ENCODE measurements at regions not wholly inside any gene's neighbourhood (a gene's known extent, or its start where the extent isn't known, plus 50 kb on each side); places are given as distances from the start of the nearest gene placed in this dataset.

- H3K79me1 ChIP-seq (ENCODE audit: insufficient read depth, low read depth, low read length, poor library complexity, severe bottlenecking): no peaks in the 10 kb centered on the region
- WGBS (ENCODE audit: extremely low coverage, insufficient read length, low lambda C conversion rate): no CpG with 5 or more reads among the region's 7 CpGs
- no peaks in the 10 kb centered on the region for H3K36me3 Mint-ChIP-seq (ENCODE audit: insufficient read depth in 1 of 3, low read depth in 3 of 3)
- no peaks in the 10 kb centered on the region for H3K9me3 Mint-ChIP-seq
- H3K18ac ChIP-seq (ENCODE audit: insufficient read length, low read depth, low read length): no peak overlapping the region
- peaks cover 10% of the 10 kb centered on the region for H3K27me3 Mint-ChIP-seq (ENCODE audit: low read depth)
- H3T11ph ChIP-seq (ENCODE audit: low read length): no peak overlapping the region
- no peak overlapping the region for H2AFZ ChIP-seq (ENCODE audit: low read length)
- H3K56ac ChIP-seq (ENCODE audit: insufficient read length, low read depth, low read length): no peak overlapping the region
- H3K4me1 Mint-ChIP-seq: peaks cover 5 to 12% of the 10 kb centered on the region in 2 experiments
- no peak for TF ChIP-seq CTCF (conservative IDR thresholded peaks at IDR 0.05)
- no peaks in the 10 kb centered on the region for H3K27me3 ChIP-seq (ENCODE audit: insufficient read depth, low read length)
- H3K23me2 ChIP-seq (ENCODE audit: insufficient read length, low read depth, low read length, poor library complexity, severe bottlenecking): no peaks in the 10 kb centered on the region
- H2AK5ac ChIP-seq (ENCODE audit: insufficient read length, low read length): no peak overlapping the region
- no peak for DNase-seq
- no peaks in the 10 kb centered on the region for H3K79me2 ChIP-seq (ENCODE audit: insufficient read depth, low read length)
- H3K27ac Mint-ChIP-seq: no peak overlapping the region
- H3K23ac ChIP-seq (ENCODE audit: insufficient read length, low read depth, low read length): no peak overlapping the region
- no peak overlapping the region for H2BK120ac ChIP-seq (ENCODE audit: low read depth, low read length, poor library complexity, severe bottlenecking)
- H4K20me1 ChIP-seq (ENCODE audit: control insufficient read depth, insufficient read depth, insufficient read length): peaks cover 2% of the 10 kb centered on the region
- no peak overlapping the region for H2BK5ac ChIP-seq (ENCODE audit: insufficient read length, low read length)
- no peaks in the 10 kb centered on the region for H3K4me1 ChIP-seq (ENCODE audit: insufficient read depth, low read length)
- H3K9ac ChIP-seq (ENCODE audit: extremely low read depth, insufficient read length, low read length): no peak overlapping the region
- no peak overlapping the region for H2BK12ac ChIP-seq (ENCODE audit: insufficient read length, low read depth, low read length)
- H3K4me2 ChIP-seq (ENCODE audit: insufficient read depth, insufficient read length, low read length): no peak overlapping the region
- no peak overlapping the region for H3K27ac ChIP-seq (ENCODE audit: insufficient read length, low read depth, low read length)
- H3K4me3 Mint-ChIP-seq: no peak overlapping the region
- H4K5ac ChIP-seq (ENCODE audit: insufficient read length, low read depth, low read length): no peak overlapping the region
- no peak overlapping the region for H3K4ac ChIP-seq (ENCODE audit: low read depth, low read length)
- no peak overlapping the region for H2BK15ac ChIP-seq (ENCODE audit: low read depth, low read length)
- H3K14ac ChIP-seq (ENCODE audit: insufficient read depth, low read length): no peak overlapping the region
- H3K9me3 ChIP-seq (ENCODE audit: control insufficient read depth, low read depth, low read length): no peaks in the 10 kb centered on the region
- no peak overlapping the region for H4K91ac ChIP-seq (ENCODE audit: insufficient read length, low read depth, low read length)
- no peak overlapping the region for H4K8ac ChIP-seq (replicated peaks; ENCODE audit: insufficient read length, low read depth, low read length)
- H2BK20ac ChIP-seq (ENCODE audit: low read depth, low read length, poor library complexity, severe bottlenecking): no peak overlapping the region
These were observed 96.7 kb upstream of the TMEM132E start for GRCh38 chr17:34482730-34483129.
